Loucy (cell line): ENCODE measurements at regions not wholly inside any gene's neighbourhood (a gene's known extent, or its start where the extent isn't known, plus 50 kb on each side); places are given as distances from the start of the nearest gene placed in this dataset.

ENCODE experiments used
- EZH2phosphoT487 ChIP-seq: fragments of 200-600 bp; IDR thresholded peaks from 2 replicates; pipeline ENCODE4 v1.6.1; 2018; ENCODE audit warnings: antibody characterized with exemption, mild to moderate bottlenecking, moderate library complexity, borderline replicate concordance
- TF ChIP-seq, protein P1 (sequence below): fragments of 200-600 bp; sonication (generic); conservative IDR thresholded peaks from 2 replicates; pipeline ENCODE4 v1.5.1; 2014; ENCODE audit warnings: mild to moderate bottlenecking, antibody characterized with exemption, low read length

DNA sequence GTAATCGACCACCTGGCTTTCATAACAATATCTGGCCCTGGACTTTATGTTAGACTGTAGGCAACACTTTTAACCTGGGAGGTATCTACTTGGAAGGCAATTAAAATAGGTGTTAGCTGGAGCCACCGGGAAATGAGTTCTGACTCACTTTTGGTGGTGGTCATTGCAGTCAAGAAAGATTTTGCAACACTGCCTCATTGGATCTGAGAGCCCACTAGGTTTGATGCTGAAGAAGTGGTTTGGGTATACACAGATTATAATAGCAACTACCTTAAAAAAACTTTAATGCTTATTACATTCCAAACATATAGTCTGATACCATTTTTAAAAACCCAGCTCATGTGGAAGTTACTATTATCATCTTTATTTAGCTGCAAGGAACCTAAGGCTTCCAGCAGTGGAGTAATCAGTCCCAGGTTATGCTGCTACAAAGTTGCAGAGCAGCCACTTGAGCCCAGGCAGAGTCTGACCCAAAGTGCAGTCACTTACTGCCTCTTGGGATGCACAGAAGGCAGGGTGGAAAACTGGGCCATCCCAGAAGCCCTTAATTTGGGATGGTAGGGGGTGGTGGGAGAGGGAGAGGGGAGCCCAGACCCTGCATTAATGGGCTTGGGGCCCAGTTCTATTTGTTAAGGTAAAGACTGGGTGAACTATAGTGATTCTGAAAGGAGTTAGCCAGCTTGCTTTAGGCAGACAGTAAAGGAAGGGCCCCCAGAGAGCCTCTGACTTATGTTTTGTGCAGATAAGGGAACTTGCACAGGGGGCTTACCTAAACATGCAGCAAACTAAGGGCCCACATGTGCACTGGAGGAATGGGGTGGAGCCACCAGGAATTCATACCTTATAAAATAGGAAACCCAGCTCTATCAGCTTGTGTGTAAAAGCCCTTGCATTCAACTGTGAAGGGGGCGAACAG is 149.4 kb downstream of the SNX19 start:
- TF ChIP-seq, protein P1, sequence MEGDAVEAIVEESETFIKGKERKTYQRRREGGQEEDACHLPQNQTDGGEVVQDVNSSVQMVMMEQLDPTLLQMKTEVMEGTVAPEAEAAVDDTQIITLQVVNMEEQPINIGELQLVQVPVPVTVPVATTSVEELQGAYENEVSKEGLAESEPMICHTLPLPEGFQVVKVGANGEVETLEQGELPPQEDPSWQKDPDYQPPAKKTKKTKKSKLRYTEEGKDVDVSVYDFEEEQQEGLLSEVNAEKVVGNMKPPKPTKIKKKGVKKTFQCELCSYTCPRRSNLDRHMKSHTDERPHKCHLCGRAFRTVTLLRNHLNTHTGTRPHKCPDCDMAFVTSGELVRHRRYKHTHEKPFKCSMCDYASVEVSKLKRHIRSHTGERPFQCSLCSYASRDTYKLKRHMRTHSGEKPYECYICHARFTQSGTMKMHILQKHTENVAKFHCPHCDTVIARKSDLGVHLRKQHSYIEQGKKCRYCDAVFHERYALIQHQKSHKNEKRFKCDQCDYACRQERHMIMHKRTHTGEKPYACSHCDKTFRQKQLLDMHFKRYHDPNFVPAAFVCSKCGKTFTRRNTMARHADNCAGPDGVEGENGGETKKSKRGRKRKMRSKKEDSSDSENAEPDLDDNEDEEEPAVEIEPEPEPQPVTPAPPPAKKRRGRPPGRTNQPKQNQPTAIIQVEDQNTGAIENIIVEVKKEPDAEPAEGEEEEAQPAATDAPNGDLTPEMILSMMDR, result no peak
- TF ChIP-seq EZH2phosphoT487, result no peak
